T-cell (primary cell): ENCODE measurements at regions not wholly inside any gene's neighbourhood (a gene's known extent, or its start where the extent isn't known, plus 50 kb on each side); places are given as distances from the start of the nearest gene placed in this dataset.

Experiments used
- ATAC-seq, 4 experiments: fragments of 200-7000 bp in 3 of 4; fragments of 150-1000 bp in 1 of 4; cut with Tn5 transposase; replicated peaks in 1 of 4; 1 replicate in 3 of 4; 2 replicates in 1 of 4; pipeline ENCODE4 v1.10.0; 2021; ENCODE audit warnings: moderate library complexity in 3 of 4, mild to moderate bottlenecking in 2 of 4, moderate number of reproducible peaks in 1 of 4
- CTCF ChIA-PET, 2 donors: fragments of 300-600 bp; sonication (Branson Sonifier 250); formaldehyde crosslinking; loops; one replicate each; lab custom pipeline; 2022; ENCODE audit warnings: antibody characterized with exemption in 2 of 2; lab: Charles Lee
- POLR2A ChIA-PET, 2 donors: fragments of 300-600 bp; sonication (Branson Sonifier 250); formaldehyde crosslinking; loops; one replicate each; lab custom pipeline; 2022; ENCODE audit warnings: antibody characterized with exemption in 2 of 2; lab: Charles Lee
- DNase-seq, 35 experiments: peaks; one replicate each; pipeline versions ENCODE4 v3.0.0 to v3.0.0-alpha.2; 2013 to 2023
- H3K27ac ChIP-seq: one replicate; pipeline ENCODE4 v1.5.1; 2013; ENCODE audit warnings: low read length
- H3K27me3 ChIP-seq, 2 experiments: replicated peaks in 1 of 2; 1 replicate in 1 of 2; 2 replicates in 1 of 2; pipeline versions ENCODE4 v1.6.1 to v1.7.0; 2013; ENCODE audit warnings: low read length in 1 of 2, mixed read lengths in 1 of 2; ENCODE audit not compliant: control insufficient read depth in 2 of 2, insufficient read depth in 2 of 2; ENCODE audit errors: extremely low read depth in 1 of 2
- H3K36me3 ChIP-seq, 2 donors: 1 replicate in 1 of 2; 2 replicates in 1 of 2; pipeline versions ENCODE4 v1.6.1 to v1.7.0; 2013; ENCODE audit warnings: low read length in 1 of 2; ENCODE audit not compliant: control insufficient read depth in 2 of 2, insufficient read depth in 1 of 2; ENCODE audit errors: extremely low read depth in 1 of 2
- H3K4me1 ChIP-seq, 2 experiments: 1 replicate in 1 of 2; 2 replicates in 1 of 2; pipeline versions ENCODE4 v1.6.1 to v1.7.0; 2013; ENCODE audit warnings: low read length in 2 of 2, mixed read lengths in 1 of 2; ENCODE audit not compliant: insufficient read depth in 2 of 2, control insufficient read depth in 1 of 2; ENCODE audit errors: extremely low read depth in 1 of 2
- H3K4me3 ChIP-seq, 2 donors: 1 replicate in 1 of 2; 2 replicates in 1 of 2; pipeline versions ENCODE4 v1.5.1 to v1.7.0; 2013; ENCODE audit warnings: mild to moderate bottlenecking in 2 of 2, low read length in 1 of 2, moderate library complexity in 1 of 2; ENCODE audit not compliant: control insufficient read depth in 1 of 2; ENCODE audit errors: extremely low read depth in 1 of 2
- H3K9me3 ChIP-seq: 2 replicates; pipeline ENCODE4 v1.7.0; 2013
- H3K27ac Mint-ChIP-seq, 2 donors: one replicate each; pipeline ENCODE4 v1.8.0; 2020 to 2021; ENCODE audit warnings: mild to moderate bottlenecking in 2 of 2, mixed read lengths in 2 of 2
- H3K27me3 Mint-ChIP-seq, 2 donors: one replicate each; pipeline ENCODE4 v1.8.0; 2021 to 2022; ENCODE audit warnings: mixed read lengths in 2 of 2
- H3K36me3 Mint-ChIP-seq: one replicate; pipeline ENCODE4 v1.8.0; 2021; ENCODE audit warnings: mixed read lengths
- H3K4me1 Mint-ChIP-seq, 3 donors: one replicate each; pipeline ENCODE4 v1.8.0; 2020 to 2022; ENCODE audit warnings: mixed read lengths in 3 of 3, mild to moderate bottlenecking in 1 of 3
- H3K4me3 Mint-ChIP-seq, 3 donors: one replicate each; pipeline ENCODE4 v1.8.0; 2020 to 2022; ENCODE audit warnings: mild to moderate bottlenecking in 3 of 3, mixed read lengths in 3 of 3, moderate library complexity in 3 of 3
- H3K9me3 Mint-ChIP-seq, 3 donors: one replicate each; pipeline ENCODE4 v1.8.0; 2020 to 2022; ENCODE audit warnings: mixed read lengths in 3 of 3
- whole genome bisulfite sequencing: methylation state at CpG from one replicate; pipeline ENCODE4 v1.1.5; 2013; ENCODE audit warnings: missing lambda C conversion rate; ENCODE audit not compliant: insufficient coverage; 5-methylcytosine and 5-hydroxymethylcytosine counted together

DNA sequence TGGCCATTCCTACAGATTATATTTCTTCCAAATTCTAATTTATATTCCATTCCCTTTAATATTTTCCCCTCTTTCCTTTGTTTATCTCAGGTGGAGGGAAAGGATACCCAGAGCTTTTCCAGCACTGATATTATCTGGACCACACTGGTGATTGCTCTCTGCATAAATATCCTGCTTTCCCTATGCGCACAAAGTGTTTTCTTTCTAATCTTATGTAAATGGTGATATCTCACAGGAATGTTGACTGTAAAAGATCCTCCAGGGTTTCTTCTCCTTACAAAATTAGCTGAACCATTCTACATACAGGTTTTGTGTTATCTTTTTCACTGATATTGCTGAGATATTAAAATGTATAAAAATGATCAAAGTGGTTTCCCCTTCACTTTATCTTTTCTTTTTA lies 59.1 kb upstream of the GALNT13 start:
- H3K27me3 Mint-ChIP-seq = no peaks in the 10 kb centered on the region
- DNase-seq (no peak), ATAC-seq (no peak)
- Histone ChIP-seq H3K27me3 (no peaks in the 10 kb centered on the region), H3K36me3 (no peaks in the 10 kb centered on the region), H3K9me3 (no peaks in the 10 kb centered on the region), H3K4me3 (no peak overlapping the region), H3K4me1 (no peaks in the 10 kb centered on the region), H3K27ac (no peak overlapping the region)
- no peak overlapping the region for H3K4me3 Mint-ChIP-seq
- WGBS = no CpG with 5 or more reads among the region's 1 CpG
- ChIA-PET CTCF (no interaction called here), POLR2A (no interaction called here)
- H3K9me3 Mint-ChIP-seq = peaks cover 7 to 14% (median 10%) of the 10 kb centered on the region in 3 donors
- H3K4me1 Mint-ChIP-seq = no peaks in the 10 kb centered on the region
- no peaks in the 10 kb centered on the region for H3K36me3 Mint-ChIP-seq
- no peak overlapping the region for H3K27ac Mint-ChIP-seq

- no peak overlapping the region for H3K27ac ChIP-seq
- ChIA-PET CTCF (no interaction called here), POLR2A (no interaction called here)
- 74% methylated on average over 6 of the region's 6 CpGs for WGBS
- H3K27ac Mint-ChIP-seq = no peak overlapping the region
- no peaks in the 10 kb centered on the region for H3K27me3 Mint-ChIP-seq
- no peak for DNase-seq
- H3K4me3 Mint-ChIP-seq = no peak overlapping the region
- no peaks in the 10 kb centered on the region for H3K27me3 ChIP-seq
- H3K9me3 Mint-ChIP-seq = peaks cover 13 to 20% (median 13%) of the 10 kb centered on the region in 3 donors
- no peaks in the 10 kb centered on the region for H3K9me3 ChIP-seq
- no peaks in the 10 kb centered on the region for H3K4me1 ChIP-seq
- H3K36me3 ChIP-seq = no peaks in the 10 kb centered on the region
- H3K4me1 Mint-ChIP-seq = no peaks in the 10 kb centered on the region
- no peak for ATAC-seq
- H3K36me3 Mint-ChIP-seq = no peaks in the 10 kb centered on the region
- no peak overlapping the region for H3K4me3 ChIP-seq
Measured at GRCh38 chr2:153818242-153818641, 53.5 kb upstream of the GALNT13 start.

DNA sequence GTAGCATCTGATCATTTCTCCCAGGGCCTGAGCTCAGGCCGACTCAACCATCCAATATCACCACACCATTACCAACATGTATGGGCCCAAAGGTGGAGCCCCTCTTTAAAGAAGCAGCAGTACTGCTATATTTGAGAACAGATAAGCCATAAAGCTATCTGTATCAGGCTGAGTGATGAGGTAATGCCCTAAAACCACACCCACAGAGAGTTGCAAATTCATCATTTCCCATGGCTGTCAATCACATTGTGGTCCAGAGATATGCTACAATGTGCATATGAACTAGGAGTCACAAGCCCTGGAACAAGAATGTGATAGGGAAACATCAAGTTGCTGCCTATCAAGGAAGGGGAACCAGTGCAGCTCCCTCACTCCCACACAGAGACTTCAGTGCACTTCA lies 52.6 kb upstream of the GALNT13 start:
- DNase-seq = no peak
- no peaks in the 10 kb centered on the region for H3K9me3 ChIP-seq
- Mint-ChIP-seq H3K27me3 (no peaks in the 10 kb centered on the region), H3K36me3 (no peaks in the 10 kb centered on the region), H3K27ac (no peak overlapping the region), H3K4me3 (no peak overlapping the region), H3K4me1 (no peaks in the 10 kb centered on the region), H3K9me3 (peaks cover 13 to 18% (median 13%) of the 10 kb centered on the region in 3 donors)
- ATAC-seq = no peak
- H3K4me1 ChIP-seq = no peaks in the 10 kb centered on the region
- H3K4me3 ChIP-seq = no peak overlapping the region
- no CpG with 5 or more reads among the region's 1 CpG for WGBS
- ChIA-PET CTCF (no interaction called here), POLR2A (no interaction called here)
- no peaks in the 10 kb centered on the region for H3K36me3 ChIP-seq
- H3K27ac ChIP-seq = no peak overlapping the region
- no peaks in the 10 kb centered on the region for H3K27me3 ChIP-seq

DNA sequence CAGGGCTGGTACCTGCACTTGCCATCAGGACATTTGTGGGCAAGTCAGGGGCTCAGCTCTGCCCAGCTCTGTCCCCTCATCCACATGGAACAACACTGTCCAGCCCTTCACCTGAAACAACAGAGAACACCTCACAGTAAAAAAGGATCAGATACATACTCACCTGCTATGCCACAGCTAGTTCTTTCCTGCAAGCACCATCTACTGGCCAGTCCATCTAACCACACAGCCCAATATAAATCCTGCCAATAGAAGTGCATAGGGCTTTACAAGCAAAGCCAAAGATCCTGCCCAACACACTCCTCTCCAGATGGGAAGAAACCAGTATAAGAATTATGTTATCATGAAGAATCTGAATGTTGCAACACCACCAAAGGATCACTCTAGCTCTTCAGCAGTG lies 52.2 kb upstream of the GALNT13 start:
- ChIA-PET CTCF (no interaction called here), POLR2A (no interaction called here)
- H3K36me3 ChIP-seq = no peaks in the 10 kb centered on the region
- H3K4me3 ChIP-seq = no peak overlapping the region
- H3K4me3 Mint-ChIP-seq = no peak overlapping the region
- H3K27ac Mint-ChIP-seq = no peak overlapping the region
- DNase-seq = no peak
- H3K27me3 Mint-ChIP-seq = no peaks in the 10 kb centered on the region
- H3K27ac ChIP-seq = no peak overlapping the region
- no peak for ATAC-seq
- no peaks in the 10 kb centered on the region for H3K4me1 ChIP-seq
- H3K9me3 Mint-ChIP-seq = peaks cover 13 to 18% (median 13%) of the 10 kb centered on the region in 3 donors
- H3K4me1 Mint-ChIP-seq = no peaks in the 10 kb centered on the region
- no peaks in the 10 kb centered on the region for H3K9me3 ChIP-seq
- no peaks in the 10 kb centered on the region for H3K36me3 Mint-ChIP-seq
- no peaks in the 10 kb centered on the region for H3K27me3 ChIP-seq
